Right kidney (tissue), 1 donor: ENCODE measurements at regions not wholly inside any gene's neighbourhood (a gene's known extent, or its start where the extent isn't known, plus 50 kb on each side); places are given as distances from the start of the nearest gene placed in this dataset.
"Not testable (repeated sequence)": the region's sequence is repeated elsewhere in the genome, so short reads cannot be mapped to it uniquely, and the experiment has no call there.

Source experiments
- DNase-seq: peaks from one replicate; pipeline ENCODE4 v3.0.0-alpha.2; 2016

GRCh38 chr3:147153830-147154539 is 252.4 kb downstream of the ZIC4 start:
- no peak for DNase-seq

- DNase-seq: no peak
Observed at GRCh38 chr3:147152476-147152875, 253.9 kb downstream of the ZIC4 start.

- no peak for DNase-seq
Observed at GRCh38 chr3:147141516-147142288, 264.6 kb downstream of the ZIC4 start.

GRCh38 chr3:147139341-147139740 is 267.0 kb downstream of the ZIC4 start:
- DNase-seq: no peak

- no peak for DNase-seq
Observed at GRCh38 chr3:147132168-147132567, 274.2 kb downstream of the ZIC4 start.

GRCh38 chr3:147130461-147130860 is 275.9 kb downstream of the ZIC4 start:
- DNase-seq: no peak

GRCh38 chr3:147129665-147130064 is 276.7 kb downstream of the ZIC4 start:
- DNase-seq: no peak

- no peak for DNase-seq
Observed at GRCh38 chr3:147122350-147122749, 284.0 kb downstream of the ZIC4 start.

- DNase-seq: no peak
Observed at GRCh38 chr3:147119989-147120388, 286.4 kb downstream of the ZIC4 start.

- no peak for DNase-seq
Observed at GRCh38 chr3:147119346-147119745, 287.0 kb downstream of the ZIC4 start.

- no peak for DNase-seq
Observed at GRCh38 chr3:147118611-147119010, 287.7 kb downstream of the ZIC4 start.

- no peak for DNase-seq
Observed at GRCh38 chr3:147117631-147118030, 288.7 kb downstream of the ZIC4 start.

- DNase-seq: no peak
Observed at GRCh38 chr3:147113293-147114044, 292.9 kb downstream of the ZIC4 start.

- DNase-seq: no peak
Observed at GRCh38 chr3:147099076-147099475, 307.3 kb downstream of the ZIC4 start.

- no peak for DNase-seq
Observed at GRCh38 chr3:147090461-147090860, 315.9 kb downstream of the ZIC4 start.

- DNase-seq: no peak
Observed at GRCh38 chr3:147089286-147089685, 317.1 kb downstream of the ZIC4 start.

- DNase-seq: not testable (repeated sequence)
Observed at GRCh38 chr3:147059500-147059899, 346.8 kb downstream of the ZIC4 start.

- DNase-seq: no peak
Observed at GRCh38 chr3:147049821-147050220, 356.5 kb downstream of the ZIC4 start.

GRCh38 chr3:147049305-147049704 is 357.0 kb downstream of the ZIC4 start:
- no peak for DNase-seq

- no peak for DNase-seq
Observed at GRCh38 chr3:147046916-147047315, 359.4 kb downstream of the ZIC4 start.

- no peak for DNase-seq
Observed at GRCh38 chr3:147038481-147038880, 367.9 kb downstream of the ZIC4 start.

- no peak for DNase-seq
Observed at GRCh38 chr3:147034359-147034758, 372.0 kb downstream of the ZIC4 start.

- DNase-seq: no peak
Observed at GRCh38 chr3:147030274-147030673, 376.1 kb downstream of the ZIC4 start.
